ENCODE measurements at regions not wholly inside any gene's neighbourhood (a gene's known extent, or its start where the extent isn't known, plus 50 kb on each side); places are given as distances from the start of the nearest gene placed in this dataset.
A peak's percentile ranks its signal among the peaks of the same experiment; 100 is the strongest.
"Not testable (repeated sequence)": the region's sequence is repeated elsewhere in the genome, so short reads cannot be mapped to it uniquely, and the experiment has no call there.

DNA sequence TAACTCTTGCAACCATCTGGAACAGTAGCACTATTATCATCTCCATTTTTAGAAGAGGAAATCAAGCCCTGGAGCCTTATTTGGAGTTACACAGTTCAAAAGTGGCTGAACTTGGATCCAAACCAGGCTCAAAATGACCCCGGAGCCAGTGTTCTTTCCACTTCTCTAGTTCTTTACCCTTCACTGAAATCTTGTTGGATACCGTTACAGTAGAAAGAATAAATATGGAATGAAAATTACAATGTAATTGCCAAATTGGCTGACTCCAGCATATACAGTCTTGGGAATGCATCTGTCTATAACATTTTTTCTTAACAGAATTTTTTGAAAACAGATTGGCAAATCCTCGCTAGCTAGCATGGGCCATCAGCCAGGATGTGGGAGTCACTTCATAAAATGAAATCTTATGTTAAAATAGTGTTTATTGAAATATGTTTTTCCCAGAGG lies 261.4 kb downstream of the CTH start:
- no peak for DNase-seq (ENCODE audit: low read depth)

DNA sequence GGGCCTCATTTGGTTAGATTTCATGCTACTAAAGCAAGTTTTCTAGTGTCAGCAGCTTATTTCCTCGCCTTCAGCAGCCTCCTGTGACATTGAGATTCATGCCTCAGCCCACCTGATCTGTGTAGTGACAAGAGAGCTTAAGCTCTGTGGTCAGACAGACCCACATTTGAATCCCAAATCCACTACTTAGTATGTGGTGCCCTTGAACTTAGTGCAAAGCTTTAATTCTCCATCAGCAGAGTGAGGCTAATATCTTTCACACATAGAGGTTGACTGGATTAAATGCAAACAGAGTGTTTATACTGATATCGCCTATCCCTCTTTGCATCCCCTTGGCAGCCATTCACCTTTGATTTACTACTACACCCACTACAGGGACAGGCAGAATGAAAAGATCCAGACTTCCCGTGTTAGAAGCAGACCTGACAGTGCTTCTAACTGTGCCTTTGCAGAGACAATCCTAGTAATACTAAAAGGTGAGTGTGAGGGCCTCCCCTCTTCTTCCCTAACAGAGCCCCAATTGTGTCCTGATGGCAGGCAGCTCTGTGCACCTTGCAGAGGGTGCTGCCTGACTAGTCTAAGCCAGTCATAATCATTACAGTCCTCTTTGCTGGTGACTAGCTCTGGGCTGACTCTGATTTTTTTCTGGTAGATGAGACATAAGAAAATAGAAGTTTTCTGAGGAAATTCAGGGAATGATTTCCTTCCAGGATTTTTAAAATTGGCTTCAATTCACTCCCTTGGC lies 264.0 kb downstream of the CTH start:
- no peak for DNase-seq (ENCODE audit: low read depth)

DNA sequence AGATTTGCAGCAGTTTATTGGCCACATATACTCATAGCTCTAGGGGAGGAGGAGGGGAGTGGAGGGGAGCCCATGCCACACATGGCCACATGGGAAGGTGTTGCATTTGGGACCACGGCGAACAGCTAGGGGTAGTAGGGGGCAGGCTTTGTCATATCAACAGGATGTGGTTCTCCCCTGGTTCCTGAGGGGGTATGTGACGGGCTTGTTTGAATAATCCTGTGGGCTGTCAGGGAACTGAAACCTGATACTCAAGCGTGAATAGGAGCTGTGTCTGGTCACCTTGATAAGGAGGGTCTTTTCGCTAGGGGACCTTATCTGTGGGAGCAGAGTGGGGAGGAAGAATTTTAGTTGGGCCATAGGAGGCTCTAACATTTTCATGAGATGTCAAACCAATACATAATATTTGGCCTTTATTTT lies 264.7 kb downstream of the CTH start:
- no peak for DNase-seq (ENCODE audit: low read depth)

DNA sequence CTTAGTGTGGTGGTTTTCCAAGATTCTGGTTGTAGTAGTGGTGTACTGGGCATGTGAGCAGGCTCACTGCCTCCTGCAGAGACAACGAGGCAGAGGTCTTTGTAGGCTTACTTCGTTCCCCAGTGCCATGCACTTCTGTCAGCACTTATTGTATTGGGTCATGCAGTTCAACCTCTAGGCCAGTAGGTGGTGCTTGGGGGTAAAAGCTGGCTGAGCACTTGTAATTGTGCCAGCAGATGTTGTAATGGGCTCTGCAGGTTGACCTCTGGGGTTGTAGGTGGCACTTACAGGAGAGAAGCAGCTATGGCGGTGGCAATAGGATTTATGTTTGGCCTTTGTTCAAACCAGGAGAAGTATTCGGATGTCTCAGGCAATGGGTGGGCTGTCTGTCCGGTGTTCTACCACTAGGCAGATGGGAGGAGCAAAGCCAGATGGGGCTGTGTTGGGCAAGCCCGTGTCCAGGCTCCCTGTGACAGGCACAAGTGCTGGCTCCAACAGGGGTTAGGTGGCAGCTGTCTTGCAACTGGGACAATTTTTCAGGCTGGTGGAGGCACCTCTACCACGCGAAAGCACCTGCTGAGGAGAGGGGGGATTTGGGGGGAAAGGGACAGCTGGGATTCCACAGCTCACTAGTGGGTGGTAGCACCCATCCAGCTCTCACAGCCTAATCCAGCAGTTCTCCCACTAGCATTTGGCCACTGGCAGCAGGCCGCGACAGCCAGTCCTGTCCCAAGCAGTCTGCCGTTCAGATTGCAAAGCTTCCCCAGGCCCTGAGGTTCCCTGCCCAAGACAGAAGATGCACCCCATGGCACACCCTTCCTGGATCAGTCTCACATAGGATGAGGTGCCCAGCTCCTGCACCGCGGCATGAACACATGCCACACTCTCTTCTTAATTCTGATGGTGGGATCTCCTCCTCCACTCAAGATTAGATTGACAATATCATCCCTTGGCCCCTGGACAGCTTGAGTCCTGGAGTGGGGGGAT lies 274.5 kb downstream of the CTH start:
- DNase-seq (ENCODE audit: low read depth): peak; percentile 22

DNA sequence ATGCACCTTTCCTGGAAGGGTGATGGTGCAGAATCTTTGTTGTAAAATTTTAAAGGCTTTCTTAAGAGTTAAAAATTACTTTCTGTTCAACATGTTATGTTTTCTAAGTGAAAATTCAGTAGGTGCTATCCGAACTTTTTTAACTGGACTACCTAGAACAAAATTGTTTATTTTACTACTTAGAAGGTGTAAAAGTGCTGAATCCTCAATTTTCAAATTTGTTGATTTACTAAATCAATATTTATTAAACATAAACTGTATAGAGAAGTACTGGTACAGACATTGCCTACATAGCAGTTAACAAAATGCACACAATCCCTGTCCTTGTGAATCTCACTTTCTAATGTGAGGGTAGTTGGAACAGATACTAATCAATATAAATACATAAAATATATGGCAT lies 277.5 kb downstream of the CTH start:
- DNase-seq (ENCODE audit: low read depth): no peak

DNA sequence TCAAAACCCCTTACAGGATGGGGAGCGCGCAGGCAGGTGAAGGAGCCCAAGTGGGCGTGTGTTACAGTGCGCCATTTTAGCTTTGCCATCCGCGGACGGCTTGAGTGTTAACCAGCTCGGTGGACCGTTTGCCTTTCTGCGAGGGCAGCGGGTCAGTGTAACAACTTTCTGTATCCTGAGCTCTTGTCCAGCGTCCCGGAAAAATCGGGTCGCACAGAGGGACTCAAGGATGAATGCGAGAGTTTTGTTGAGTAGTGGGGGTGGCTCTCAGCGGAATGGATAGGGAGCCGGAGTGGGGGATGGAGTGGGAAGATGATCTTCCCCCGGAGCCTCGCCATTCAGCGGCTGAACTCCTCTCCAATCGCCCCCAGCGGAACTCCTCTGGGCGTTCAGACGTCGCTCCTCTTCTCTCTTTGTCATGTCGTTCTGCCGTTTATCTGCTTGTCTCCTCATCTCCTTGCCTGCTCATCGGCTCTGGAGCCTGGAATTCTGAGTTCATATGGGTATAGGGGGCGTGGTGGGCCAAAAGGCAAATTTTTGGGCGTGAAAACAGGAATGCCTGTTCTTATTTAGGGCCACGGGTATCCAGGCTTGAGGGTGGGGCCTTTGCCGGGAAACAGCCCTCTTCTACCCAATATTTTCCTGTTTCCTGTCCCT lies 295.4 kb downstream of the CTH start:
- no peak for DNase-seq (ENCODE audit: low read depth)

DNA sequence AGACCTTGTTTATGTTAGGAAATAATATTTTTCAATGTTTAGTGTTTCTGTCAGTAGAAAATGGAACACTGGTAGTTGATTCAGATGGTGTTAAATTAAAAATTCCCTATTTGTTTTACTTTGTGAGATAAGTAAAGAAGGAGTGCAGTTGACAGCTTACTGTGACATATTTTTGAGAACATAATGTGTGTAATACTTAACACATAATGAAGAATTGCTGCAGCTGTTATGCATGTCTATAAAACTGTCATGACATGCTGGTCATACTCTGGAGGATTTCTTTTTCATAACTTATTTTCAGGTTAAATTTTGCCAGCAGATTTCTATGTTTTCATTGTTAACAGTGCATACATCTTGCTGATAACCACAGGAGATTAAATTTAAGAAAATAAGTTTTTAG lies 296.1 kb downstream of the CTH start:
- DNase-seq (ENCODE audit: low read depth): no peak

DNA sequence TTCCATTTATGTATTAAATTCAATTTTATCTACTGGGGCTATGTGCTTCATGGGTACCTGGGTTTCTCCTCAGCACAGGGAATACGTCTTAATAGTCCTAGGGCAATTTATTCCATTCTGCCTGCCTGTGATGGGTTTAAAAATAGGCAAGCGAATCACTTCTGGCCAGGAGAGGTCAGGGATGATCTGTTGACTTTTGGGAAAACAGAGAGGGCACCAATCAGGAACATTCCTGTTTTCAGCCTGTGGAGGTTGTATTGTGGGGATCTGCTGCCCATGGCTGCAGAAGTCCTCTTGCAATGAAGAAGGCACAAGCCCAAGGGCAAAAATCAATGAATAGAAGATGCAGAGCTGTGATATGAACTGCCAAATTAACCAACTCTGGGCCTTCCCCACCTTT lies 303.1 kb downstream of the CTH start:
- no peak for DNase-seq (ENCODE audit: low read depth)

DNA sequence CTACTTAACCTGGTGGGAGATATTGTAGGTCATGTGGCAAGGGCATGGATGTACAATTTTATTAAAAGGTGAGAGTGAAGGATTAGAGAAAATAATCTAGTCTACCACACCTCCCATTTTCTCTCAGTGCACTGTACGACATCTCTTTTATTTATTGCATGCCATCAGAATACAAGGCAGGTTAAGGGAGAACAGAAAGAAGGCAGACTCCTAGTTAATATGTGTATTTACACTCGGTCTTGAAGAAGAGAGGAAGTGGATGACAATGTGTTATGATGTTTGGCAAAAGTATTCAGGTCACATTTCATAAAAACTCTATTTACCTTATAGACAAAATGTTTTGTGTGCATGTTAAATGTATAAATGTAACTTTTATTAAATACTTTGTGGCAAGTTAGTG lies 306.1 kb downstream of the CTH start:
- no peak for DNase-seq (ENCODE audit: low read depth)

DNA sequence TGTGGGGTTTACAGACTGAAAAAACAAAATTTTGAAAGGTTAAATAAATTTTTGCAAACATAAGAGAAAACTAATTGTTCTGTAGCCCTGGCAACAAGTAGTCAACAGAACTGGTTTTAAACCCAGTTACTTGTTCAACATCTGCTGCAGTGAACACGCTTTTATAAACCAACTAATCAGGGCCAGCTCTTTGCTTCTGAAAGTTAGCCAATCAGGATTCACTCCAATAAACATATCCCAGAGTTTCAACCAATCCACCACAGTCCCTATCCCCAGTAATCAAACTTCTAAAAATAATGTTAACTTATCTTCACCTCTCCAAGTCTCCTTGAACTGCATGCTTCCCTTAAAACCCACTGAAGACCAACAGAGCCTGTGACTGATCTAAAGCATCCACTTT lies 306.6 kb downstream of the CTH start:
- no peak for DNase-seq (ENCODE audit: low read depth)

DNA sequence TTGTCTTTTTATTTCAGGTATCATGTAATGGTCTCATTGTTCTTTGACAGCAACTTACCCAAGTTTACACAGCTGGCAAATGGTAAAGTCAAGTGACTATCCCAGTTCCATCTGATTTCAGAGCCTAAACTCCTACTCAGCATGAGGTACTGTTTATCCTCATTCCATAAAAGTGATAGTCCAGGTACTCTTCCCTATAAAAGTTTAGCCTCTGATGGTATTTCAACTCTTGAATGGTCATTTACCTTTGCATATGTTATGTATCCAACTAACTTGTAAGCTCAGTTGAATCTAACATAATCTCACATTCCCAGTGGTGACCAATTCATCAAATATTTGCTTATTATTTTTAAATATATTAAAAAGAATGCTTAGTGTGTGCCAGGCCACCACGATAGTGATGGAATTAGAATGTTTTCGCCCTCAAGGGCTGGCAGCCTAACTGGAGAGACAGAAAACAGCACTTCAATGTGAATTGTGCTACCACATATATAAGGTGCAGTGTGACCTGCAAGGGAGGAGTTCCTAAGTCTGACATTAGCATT lies 307.1 kb downstream of the CTH start:
- DNase-seq (ENCODE audit: low read depth): no peak

DNA sequence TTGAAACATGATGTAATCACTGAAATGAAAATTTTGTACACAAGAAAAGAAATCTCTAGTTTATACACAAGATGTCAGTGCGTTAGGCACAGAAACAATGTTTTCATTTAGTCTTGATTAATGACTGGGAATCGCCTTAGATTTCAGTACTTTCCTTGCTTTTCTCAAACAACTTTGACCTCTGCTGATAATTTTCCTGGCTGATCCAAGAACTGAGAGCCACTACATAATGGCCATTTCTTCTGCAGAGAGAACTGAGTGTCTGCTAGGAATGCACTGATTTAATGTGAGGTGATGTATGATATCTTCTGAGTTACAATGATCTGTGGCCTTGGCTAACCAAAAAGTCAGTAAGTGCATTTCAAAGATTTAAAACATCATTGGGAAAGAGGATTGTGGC lies 308.1 kb downstream of the CTH start:
- DNase-seq (ENCODE audit: low read depth): no peak

DNA sequence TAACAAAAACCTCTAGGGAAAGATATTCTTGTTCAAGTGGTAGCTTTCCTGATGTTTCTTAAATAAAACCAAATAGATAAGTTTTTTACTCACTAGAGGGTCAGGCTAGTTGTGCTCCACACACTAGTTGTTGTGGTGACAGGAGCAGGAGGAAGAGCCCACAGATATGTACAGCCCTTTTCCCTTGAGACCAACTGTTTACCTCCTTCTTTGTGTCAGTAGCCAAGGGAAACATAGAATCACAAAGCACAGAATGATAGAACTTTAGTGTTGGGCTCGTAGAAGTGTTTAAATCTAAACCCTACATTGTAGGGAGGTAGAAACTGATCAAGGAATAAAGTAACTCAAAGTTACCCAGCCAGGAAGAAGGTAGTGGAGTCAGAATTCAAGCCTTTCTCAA lies 309.0 kb downstream of the CTH start:
- DNase-seq (ENCODE audit: low read depth): no peak

DNA sequence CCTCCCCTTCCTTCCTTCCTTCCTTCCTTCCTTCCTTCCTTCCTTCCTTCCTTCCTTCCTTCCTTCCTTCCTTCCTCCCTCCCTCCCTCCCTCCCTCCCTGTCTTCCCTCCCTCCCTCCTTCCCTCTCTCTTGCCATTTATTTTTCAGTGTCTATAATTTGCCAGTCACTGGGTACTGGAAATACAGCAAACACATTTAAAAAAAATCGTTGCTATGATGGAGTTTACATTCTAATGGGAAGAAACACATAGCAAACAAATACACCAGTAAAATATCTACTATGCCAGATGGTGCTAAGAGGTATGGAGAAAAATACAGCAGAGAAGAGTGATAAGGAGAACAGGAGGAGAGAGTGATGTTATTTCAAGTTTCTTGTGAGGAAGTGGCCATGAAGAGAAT lies 309.5 kb downstream of the CTH start:
- DNase-seq (ENCODE audit: low read depth): no peak

DNA sequence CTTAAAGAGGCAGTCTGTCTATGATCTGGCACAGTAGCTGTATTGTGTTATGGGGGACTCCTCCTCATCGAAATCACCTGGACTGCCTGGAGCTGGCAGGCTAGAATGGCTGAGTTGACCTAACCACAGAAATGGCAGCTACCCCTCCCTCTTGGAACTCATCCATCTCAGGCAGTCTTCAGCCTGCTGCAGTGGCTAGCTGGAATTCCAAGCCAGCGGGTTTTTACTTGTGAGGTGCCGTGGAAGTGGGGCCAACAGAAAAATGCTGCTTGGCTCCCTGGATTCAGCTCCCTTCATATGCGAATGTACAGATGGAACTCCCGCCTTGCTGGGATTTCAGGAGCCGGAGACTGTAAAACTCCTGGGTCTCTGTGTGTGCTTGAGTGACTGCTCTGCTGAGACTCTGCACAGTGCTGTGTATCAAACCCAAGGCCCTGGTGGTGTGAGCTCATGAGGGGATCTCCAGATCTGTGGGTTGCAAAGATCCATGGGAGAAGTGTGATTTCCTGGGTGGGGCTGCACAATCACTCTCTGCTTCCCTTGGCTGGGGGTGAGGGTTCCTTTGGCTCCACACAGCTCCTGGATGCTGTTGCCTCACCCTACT lies 316.9 kb downstream of the CTH start:
- no peak for DNase-seq (ENCODE audit: low read depth)

DNA sequence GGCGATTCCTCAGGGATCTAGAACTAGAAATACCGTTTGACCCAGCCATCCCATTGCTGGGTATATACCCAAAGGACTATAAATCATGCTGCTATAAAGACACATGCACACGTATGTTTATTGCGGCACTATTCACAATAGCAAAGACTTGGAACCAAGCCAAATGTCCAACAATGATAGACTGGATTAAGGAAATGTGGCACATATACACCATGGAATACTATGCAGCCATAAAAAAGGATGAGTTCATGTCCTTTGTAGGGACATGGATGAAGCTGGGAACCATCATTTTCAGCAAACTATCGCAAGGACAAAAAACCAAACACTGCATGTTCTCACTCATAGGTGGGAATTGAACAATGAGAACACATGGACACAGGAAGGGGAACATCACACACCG lies 311.1 kb downstream of the PTGER3 start:
- not testable (repeated sequence) for DNase-seq (ENCODE audit: low read depth)

DNA sequence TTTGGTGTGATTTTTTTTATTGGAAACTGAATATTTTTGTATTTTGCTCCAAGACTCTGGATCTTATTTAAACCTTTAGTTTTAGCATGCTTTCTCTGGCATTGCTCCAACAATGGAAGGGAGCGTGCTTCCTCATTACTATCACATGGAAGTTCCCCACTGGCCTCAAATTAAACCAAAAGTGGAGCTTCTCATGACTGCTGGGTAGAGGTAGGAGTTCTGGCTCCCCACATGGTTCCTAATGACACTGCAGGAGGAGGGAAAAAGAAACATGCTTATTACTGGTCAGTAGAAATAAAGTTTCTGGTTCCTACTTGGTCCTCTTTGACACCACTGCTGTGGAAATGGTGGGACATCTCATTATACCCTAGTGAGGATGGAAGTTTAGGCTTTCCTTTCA lies 310.5 kb downstream of the PTGER3 start:
- no peak for DNase-seq (ENCODE audit: low read depth)

DNA sequence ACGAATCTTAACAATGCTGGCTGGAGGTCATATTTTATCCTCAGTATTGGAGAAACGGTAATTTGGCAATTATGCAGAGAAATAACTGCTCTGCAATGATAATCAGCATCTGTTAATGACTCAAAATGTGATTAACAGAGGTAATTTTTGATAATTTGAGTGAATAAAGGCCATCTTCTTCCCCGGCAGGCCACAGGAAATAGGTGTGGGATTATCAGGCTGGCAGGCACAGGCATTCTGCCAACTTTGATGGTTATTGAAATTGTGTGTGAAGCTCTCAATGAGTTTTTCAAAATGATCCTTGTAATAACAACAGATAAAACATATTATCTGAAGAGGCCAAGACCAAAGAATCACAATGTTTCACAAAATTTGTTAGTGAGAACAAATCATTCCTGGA lies 309.0 kb downstream of the PTGER3 start:
- no peak for DNase-seq (ENCODE audit: low read depth)

DNA sequence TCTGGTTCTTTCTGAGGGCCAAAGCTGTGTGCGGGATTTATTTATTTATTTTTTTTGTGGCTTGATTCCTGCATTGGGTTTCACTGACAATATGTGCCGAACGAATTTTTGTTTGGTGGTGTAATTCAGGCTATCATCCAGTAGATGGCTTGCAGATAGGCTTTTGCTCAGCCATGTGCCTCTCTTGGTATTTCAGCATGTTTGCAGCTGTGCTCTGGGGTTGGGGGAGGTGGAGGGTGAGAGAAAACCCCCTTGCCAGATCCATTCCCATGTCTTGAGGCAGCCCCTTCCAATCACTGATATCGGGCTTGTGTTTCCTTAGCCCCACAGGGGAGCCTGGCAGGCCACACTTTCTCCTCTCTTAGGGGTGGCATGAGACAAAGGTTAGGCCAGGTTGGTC lies 302.4 kb downstream of the PTGER3 start:
- no peak for DNase-seq (ENCODE audit: low read depth)

DNA sequence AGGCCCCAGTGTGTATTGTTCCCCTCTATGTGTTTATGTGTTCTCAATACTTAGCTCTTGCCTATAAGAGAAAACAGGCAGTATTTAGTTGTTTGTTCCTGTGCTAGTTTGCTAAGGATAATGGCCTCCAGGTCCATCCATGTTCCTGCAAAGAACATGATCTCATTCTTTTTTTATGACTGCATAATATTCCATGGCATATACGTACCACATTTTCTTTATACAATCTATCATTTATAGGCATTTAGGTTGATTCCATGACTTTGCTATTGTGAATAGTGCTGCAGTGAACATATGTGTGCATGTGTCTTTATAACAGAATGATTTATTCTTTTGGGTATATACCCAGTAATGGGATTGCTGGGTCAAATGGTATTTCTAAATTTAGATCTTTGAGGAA lies 301.6 kb downstream of the PTGER3 start:
- not testable (repeated sequence) for DNase-seq (ENCODE audit: low read depth)

DNA sequence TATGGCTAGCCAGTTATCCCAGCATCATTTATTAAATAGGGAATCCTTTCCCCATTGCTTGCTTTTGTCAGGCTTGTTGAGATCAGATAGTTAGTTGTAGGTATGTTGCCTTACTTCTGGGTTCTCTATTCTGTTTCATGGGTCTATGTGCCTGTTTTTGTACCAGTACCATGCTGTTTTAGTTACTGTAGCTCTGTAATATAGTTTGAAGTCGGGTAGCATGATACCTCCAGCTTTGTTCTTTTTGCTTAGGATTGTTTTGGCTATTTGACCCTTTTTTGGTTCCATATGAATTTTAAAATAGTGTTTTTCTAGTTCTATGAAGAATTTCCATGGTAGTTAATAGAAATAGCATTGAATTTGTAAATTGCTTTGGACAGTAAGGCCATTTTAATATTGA lies 300.5 kb downstream of the PTGER3 start:
- not testable (repeated sequence) for DNase-seq (ENCODE audit: low read depth)
